Islet precursor cell (in vitro differentiated cells): ENCODE measurements at regions not wholly inside any gene's neighbourhood (a gene's known extent, or its start where the extent isn't known, plus 50 kb on each side); places are given as distances from the start of the nearest gene placed in this dataset.
"Not testable (repeated sequence)": the region's sequence is repeated elsewhere in the genome, so short reads cannot be mapped to it uniquely, and the experiment has no call there.

Experiments used
- DNase-seq: peaks from one replicate; pipeline ENCODE4 v3.0.0-alpha.2; 2018

DNA sequence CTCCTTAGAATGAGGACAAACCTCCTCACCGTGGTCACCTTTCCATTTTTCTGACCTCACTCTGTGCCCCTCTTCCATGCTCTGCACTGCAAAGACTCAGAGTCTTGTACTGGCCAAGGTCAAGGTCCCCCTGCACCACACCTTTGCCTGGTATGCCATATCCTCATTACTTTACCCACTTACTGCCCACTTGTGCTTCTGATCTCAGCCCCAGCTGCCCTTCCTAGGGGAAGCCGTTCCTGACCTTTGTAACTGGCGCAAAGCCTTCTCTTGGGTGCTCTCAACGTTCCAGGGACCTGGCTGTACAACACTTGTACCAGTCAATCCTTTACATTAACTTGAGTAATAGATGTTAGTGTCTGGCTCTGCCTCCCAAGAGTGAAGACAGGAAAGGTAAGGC, 256.0 kb downstream of the SV2B start:
- DNase-seq: no peak

DNA sequence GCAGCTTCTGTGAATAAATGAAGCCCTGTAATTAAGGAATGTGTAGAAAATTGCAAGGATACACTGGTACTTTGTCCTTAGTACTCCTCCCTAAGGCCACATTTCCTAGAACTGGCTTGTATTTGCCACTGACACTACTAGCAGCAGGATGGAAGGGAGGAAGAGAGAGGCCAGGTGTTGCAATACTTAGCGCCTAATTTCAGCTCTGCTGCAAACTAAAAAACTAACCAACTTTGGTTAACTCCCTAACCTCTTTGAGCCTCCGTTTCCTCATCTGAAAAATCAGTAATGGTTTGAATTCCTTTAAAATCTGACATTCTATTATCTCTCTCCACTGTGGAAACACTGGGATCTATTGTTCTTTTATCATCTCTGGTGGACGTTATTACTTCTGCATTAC, 257.0 kb downstream of the SV2B start:
- DNase-seq: no peak

DNA sequence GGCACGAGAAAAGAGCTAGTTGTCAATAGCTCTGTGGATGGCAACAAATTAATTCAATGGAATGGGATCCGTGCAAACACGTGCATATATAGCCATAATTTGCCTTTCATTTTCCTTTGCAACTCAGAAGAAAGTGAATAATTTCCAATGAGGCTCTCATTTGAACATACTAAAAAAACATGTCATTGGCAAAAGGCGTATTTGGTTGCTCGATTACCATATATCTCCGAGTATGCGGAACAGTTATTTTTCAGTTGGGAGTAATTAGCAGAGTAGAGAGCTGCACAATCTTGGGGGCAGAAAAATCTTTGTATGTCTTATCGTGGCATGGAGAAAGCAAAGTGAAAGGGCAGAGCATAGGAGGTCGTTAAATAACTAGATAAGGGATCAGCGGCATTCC, 257.4 kb downstream of the SV2B start:
- DNase-seq: no peak

DNA sequence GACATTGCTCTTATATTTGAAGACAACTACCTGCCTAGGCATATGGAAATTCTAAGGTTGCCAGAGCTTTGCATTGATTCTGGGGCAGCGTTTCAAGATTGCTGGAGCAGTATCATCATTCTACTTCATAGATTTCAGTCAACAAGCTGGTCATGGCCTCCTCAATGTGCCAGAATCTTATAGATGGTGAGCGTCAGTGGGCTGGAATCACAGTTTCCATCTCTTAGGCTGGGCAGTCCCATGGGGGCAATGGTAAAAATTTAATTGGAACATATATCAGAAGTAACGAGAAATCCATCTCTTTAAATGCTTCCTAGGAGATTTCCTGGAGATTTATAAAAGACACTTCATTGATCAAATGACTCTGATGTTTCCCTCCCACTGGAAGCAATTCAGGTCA, 258.3 kb downstream of the SV2B start:
- no peak for DNase-seq

DNA sequence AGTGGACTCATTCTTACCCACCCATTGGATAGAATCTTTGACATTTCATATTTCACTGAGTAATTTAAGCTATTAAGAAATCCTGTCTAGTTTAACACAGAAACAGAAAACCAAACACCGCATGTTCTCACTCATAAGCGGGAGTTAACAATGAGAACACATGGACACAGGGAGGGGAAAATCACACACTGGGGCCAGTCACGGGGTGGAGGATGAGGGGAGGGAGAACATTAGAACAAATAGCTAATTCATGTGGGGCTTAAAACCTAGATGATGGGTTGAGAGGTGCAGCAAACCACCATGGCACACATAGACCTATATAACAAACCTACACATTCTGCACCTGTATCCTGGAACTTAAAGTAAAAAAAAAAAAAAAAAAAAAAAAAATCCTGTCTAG, 261.6 kb downstream of the SV2B start:
- not testable (repeated sequence) for DNase-seq

DNA sequence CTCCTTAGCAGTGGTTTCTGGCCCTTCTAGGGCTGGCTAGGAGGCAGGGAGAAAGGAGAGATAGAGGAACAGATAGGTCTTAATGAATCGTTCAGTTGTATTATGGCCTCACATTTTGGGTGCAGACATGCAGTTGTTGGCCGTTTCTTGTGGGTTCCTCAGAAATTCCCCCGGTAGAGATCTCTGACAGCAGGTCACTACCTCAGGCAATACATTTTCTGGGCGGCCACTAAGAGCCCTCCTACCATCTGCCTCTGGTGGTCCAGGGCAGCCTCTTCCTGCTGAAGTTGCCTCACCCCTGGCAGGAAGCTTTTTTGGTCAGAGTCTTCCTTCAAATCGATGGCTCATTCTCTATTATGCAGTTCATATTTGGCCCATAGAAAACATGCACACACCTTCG, 266.1 kb downstream of the SV2B start:
- no peak for DNase-seq

DNA sequence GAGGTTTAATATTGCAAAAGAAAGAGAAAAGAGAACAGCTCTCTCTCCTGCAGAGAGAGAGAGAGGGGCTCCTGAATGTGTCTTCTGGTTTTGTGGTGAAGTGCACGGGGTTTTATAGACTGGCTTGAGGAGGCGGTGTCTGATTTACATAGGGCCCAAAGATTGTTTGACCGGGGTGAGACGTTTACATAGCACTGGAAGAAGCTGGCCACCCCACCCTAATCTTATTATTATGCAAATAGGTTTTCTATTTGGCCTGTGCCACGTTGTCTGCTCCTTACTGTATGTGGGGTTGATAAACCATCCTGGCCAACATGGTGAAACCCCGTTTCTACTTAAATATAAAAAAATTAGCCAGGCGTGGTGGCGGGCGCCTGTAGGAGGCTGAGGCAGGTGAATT, 268.6 kb downstream of the SV2B start:
- DNase-seq: no peak

DNA sequence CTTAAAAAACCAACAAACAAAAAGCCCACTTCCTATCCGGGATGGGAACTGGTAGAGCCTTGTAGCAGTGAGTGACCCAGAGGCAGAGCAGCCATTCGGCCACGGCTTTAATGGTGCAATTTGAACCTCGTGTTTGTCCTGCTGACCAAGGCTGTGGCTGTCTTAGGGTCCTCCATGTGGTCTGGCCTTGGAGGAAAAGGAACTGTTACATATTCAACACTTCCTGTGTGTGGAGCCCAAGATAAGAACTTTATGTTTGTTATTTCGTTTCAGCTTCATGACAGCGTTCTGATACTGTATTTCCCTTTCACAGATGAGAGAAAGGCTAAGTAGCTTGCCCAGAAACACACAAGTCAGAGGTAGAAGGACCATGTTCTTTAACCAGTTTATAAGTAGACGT, 269.8 kb downstream of the SV2B start:
- DNase-seq: no peak

DNA sequence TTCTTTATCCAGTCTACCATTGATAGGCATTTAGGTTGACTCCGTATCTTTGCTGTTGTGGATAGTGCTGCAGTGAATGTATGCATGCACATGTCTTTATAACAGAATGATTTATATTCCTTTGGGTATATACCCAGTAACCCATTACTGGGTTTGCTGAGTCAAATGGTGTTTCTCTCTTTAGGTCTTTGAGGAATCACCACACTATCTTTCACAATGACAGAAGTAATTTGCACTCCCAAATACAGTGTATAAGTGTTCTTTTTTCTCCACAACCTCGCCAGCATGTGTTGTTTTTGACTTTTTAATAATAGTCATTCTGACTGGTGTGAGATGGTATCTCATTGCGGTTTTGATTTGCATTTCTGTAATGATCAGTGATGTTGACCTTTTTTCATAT, 271.3 kb downstream of the SV2B start:
- DNase-seq: not testable (repeated sequence)

DNA sequence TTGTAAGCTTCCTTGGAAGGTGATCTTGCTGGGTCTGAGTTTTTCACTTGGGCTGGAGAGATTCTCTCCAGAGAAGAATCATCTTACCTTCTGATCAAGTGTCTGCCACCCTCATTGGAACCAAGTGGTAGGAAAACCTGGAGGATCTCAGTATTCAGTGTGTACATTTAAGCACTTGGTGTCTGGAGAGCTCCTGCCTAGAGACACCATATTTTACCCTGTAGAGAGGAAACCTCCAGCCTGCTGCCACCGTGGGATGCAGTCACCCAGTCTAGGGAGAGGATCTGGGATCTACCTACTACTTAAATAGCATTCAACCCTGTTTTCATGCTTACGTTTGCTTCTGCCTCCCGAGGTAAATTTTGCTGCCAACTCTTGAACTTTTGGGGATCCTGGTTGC, 274.3 kb downstream of the SV2B start:
- no peak for DNase-seq

DNA sequence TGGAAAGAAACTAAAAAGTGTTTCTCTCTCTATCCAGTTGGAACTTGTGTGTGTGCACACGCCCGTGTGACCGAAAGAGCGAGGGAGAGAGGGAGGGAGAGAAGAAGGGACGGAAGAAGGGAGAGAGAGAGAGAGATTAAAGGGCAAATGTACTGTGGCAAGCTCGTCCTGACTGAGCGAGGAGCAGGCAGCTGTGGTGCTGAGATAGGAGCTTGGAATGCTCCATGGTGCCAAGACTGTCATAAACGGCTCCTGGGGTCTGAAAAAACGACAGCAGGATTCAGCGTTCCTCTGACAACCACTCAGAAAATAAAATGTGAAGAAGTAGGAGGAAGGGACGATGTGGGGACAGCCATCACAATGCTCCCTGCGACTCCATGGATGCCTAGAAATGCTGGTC, 276.0 kb downstream of the SV2B start:
- no peak for DNase-seq

DNA sequence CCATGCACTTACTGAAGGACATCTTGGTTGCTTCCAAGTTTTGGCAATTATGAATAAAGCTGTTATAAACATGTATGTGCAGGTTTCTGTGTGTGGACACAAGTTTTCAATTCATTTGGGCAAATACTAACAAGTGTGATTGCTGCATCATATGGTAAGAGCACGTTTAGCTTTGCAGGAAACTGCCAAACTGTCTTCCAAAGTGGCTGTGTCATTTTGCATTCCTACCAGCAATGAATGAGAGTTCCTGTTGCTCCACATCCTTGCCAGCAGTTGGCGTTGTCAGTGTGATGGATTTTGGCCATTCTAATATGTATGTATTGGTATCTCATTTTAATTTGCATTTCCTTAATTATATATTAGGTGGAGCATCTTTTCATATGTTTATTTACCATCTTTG, 280.1 kb downstream of the SV2B start:
- DNase-seq: no peak

DNA sequence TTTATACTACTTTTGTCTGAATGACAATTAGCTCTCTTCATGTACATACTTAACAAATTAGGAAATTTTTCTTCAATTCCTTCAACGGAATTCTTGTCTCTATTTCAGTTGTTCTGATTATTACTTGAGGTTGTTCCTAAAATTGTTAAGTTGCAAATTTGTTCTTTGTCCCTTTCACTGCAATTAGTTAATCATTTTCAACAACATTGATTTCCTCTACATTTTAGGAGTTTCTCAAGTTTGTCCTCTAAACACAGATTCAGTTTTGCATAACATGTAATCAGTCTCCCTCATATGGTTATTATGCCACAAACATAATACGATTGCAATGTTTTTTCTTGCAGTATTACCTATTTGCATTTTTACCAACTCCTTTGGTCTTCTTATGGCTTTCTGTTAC, 283.5 kb downstream of the SV2B start:
- DNase-seq: no peak

DNA sequence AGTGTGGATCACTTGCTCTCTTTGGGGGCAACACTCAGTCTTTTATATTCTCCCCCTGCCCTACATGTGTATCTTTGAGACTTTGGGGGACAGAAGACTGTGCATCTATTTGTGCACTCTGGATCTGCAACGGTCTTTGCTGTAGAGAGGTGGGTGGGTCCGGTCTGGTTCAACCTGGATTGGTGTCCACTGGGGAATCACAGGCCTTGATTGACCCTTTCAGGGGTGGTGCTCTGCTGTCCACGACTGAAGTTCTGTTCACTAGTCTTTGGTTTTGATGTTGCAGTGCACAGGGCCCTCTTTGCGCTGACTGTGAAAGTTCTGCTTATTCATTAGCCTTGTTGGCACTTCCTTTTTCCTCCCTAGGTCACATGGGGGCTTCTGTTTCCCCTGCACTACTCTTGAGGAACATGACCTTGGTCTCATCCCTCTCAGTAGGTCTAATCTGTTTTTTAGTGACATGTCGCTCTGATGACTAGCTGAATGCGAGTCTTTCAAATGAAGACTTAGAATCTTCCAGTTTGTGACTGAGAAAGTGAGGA, 284.2 kb downstream of the SV2B start:
- DNase-seq: no peak

DNA sequence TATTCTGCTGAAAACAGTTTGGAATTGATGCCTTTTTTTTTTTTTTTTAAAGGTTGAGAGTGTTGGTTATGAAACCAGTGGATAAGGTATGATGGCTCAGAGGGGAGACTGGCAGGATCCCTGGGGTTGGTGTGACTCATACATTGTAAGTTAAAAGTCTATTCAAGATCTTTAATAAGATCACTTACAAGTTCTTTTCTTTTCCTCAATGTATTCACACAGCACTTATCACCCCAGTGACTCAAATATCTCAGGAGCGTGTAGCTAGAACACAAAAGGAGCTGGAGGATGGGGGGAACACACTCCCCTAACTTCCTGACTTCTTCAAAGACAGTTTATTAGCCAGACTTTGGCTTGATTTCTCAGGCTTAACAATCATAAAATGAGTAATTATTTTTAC, 285.3 kb downstream of the SV2B start:
- no peak for DNase-seq

DNA sequence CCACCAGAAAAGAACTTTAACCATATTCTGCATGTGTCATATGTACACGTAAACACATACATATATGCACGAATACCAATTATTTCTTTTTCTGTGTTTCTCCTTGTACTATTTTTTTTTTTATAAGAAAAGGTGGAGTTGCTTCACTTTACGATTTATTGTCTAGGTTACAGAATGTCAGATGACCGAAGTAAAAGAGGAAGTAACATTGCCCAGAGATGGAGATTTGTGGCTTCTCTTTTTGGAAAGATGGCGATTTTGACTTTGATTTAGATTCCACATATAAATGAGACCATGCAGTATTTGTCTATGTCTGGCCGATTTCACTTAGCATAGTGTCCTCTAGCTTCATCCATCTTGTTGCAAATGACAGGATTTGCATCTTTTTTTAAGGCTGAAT, 293.1 kb downstream of the SV2B start:
- DNase-seq: no peak

DNA sequence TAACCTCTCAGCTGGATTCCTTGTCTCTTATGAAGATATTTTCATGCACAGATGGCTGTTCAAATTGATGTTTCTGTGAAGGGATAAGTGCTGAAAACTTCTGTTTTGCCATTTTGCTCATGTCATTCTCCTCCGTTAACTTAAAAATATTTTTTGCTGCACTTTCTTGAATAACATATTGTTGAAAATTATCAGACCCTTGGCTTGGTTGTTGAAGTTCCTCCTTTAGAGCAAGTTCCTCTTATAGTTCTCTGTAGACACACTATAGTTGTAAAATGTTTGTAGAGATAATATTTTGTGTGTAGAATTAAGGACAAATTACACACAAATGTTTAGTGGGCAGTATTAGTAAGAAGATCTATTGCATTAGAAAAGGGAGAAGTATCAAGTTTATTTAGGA, 300.4 kb downstream of the SV2B start:
- DNase-seq: no peak

DNA sequence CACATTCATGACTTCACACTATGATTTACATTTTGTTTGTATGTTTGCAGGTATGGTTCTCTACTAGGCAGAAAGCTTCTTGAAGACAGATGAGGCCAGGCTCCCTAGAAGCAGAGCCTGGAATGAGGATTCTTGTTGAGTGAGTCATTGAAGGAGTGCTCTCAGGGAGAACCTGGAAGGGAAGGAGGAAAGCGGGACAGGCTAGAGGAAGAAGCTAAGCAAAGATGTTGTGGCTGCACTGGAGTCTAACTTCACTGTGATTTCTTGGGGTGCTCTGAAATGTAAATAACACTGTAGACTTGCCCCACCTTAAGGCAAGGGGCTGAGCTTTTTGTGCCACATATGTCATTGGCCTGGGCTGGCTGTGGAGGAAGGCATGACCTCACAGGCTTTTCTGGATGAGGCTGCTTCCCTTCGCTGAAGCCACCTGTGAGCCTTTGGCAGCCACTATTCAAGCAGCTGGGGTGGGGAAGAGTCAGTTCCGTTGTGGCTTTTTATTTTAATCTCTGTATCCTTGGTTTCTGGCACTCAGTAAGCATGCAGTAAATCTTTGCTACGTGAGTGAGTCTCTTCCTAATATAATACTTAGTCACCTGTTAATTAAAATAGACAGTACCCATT, 307.3 kb downstream of the SV2B start:
- peak; percentile 86 for DNase-seq

DNA sequence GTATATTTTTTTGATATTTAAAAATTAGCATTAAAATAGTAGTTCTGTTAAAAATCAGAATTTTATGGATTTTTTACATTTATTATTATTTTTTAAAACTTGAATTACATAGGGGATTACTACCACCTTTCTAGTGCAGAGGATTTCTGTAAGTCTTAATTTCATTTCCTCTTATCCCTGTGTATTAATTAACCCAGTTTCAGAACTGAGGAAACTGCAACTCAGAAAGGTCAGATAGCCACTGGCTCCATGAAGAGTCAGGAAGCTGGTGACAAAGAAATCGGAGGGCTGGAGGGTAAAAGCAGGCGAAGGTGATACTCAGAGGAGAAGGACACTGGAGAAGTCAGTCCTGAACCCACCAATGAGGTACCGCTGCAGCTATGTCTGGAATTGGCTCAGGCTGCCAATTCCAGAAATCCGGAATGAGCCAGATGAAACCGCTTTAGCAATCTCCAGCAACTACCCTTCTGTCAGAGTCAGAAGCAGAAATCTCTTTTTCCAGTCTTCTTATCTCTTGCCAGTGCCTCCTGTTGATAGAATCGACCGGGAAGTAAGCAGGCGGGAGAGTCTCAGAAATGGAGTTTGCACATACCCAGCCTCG, 308.5 kb downstream of the SV2B start:
- peak; percentile 66 for DNase-seq

DNA sequence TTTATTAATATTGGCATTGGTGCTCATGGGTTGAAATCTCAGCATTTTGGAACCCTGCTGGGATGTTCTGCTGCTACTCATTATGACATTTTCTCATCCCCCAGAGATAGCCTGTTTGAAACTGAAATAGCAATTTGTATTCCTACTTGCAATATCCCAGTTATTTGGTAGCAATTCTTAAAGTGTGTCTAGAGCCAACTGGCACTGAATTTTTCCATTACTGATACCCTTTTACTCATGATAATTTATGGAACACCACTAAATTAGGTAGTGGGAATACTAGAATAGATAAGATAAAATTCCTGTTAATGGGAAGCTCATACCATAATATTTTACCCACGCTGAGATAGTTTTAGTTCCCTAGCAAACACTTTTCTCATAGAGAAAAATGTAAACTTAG, 309.3 kb downstream of the SV2B start:
- no peak for DNase-seq

DNA sequence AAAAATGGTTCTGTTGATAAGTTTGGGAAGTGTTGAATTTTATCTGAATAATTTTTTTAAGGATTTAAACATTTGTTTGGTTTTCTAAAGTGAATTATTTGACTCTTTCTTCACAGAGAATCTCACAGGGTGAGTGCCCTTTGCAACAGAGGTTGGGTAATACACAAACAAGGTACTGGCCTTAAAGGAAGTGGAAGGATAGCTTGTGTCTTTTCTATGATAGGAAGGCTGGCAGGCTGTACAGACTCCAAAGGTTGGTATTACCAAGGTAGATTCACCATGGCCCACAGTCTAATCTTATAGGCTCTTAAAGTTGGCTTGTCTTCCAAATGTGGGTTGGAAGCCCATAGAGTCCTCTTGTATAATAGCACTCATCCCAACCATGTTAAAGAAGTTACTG, 311.5 kb downstream of the SV2B start:
- DNase-seq: no peak

DNA sequence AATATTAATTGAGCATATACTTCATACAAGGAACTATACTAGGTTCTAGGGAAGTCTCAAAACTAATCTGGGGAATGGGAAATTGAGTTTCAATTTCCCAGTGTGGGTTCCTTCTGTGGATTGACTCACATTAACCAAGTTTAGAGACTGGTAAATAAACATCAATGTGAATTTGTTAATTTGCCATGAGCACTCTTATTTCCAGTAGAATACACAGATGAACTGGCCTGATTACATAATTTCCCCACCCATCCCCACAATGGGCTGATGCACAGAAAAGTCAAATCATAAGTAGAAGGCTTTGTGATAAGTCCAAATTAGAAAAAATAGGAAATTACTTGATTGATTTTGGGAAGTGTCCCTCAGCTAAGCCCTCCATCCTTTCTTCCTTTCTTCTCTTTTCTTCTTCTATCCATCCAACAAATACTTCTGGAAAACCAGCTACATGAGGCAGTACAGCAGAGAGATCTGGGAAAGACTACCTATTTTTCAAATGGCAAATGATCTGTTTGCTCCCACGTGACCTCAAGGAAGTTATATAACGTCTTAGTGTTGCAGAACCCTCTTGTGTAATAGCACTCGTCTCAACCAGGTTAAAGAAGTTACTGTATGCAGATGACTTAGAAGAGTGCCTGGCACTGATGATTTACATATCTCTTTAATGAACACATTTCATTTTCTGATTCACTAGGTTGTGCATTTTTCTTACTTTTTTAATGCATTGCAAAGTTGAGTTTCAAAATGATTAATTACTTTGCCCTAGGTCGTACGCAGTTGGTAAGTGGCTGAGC, 312.3 kb downstream of the SV2B start:
- DNase-seq: no peak

DNA sequence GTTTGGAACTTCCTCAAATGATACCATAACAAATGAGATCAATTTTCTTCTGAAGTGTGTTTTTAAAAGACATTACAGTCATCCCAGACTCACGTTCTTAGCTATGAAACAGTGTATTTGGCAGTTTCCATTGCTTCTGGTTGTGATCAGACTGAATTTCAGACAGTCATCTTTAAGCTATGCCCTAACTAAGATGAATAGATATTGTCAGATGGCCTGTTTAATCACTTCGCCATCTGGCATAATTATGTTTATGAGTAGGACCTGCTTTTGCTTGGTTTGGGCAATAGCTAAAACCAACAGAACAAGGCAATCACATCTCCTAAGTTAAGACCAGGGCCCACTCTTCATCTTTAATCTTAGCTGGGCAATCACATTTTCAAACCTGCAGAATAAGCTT, 313.1 kb downstream of the SV2B start:
- DNase-seq: no peak

DNA sequence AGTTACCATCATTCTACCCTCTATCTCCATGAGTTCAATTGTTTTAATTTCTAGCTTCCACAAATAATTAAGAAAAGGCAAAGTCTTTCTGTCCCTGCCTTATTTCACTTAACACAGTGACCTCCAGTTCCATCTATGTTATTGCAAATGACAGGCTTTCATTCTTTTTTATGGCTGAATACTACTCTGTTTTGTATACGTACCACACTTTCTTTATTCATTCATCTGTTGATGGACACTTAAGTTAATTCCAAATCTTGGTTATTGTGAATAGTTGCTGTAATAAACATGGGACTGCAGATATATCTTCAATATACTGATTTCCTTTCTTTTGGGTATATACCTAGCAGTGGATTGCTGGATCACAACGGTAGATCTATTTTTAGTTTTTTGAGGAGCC, 314.1 kb downstream of the SV2B start:
- no peak for DNase-seq
